VCaP (cell line): ENCODE measurements at regions not wholly inside any gene's neighbourhood (a gene's known extent, or its start where the extent isn't known, plus 50 kb on each side); places are given as distances from the start of the nearest gene placed in this dataset.

ENCODE experiments used
- H3K27ac ChIP-seq: fragments of 450-650 bp; 2 replicates; pipeline ENCODE4 v1.5.1; 2017
- CTCF ChIP-seq: fragments of 450-650 bp; conservative IDR thresholded peaks from 2 replicates; pipeline ENCODE4 v1.5.1; 2017; ENCODE audit warnings: mild to moderate bottlenecking, moderate library complexity

- no peak overlapping the region for H3K27ac ChIP-seq
- TF ChIP-seq CTCF: no peak
These were observed 115.7 kb downstream of the RMI2 start for GRCh38 chr16:11460820-11461594.

GRCh38 chr16:11461595-11461990 is 116.3 kb downstream of the RMI2 start:
- H3K27ac ChIP-seq: no peak overlapping the region
- no peak for TF ChIP-seq CTCF

- TF ChIP-seq CTCF: no peak
- no peak overlapping the region for H3K27ac ChIP-seq
These were observed 116.8 kb downstream of the RMI2 start for GRCh38 chr16:11462036-11462435.

GRCh38 chr16:11462861-11463260 is 117.6 kb downstream of the RMI2 start:
- no peak for TF ChIP-seq CTCF
- H3K27ac ChIP-seq: no peak overlapping the region

- TF ChIP-seq CTCF: no peak
These were observed 119.0 kb downstream of the RMI2 start for GRCh38 chr16:11464241-11464640.

GRCh38 chr16:11465675-11466074 is 120.4 kb downstream of the RMI2 start:
- H3K27ac ChIP-seq: no peak overlapping the region
- TF ChIP-seq CTCF: no peak

More at GRCh38 chr16:11464241-11464640, 119.0 kb downstream of the RMI2 start:
- H3K27ac ChIP-seq: no peak overlapping the region

GRCh38 chr16:11470676-11471415 is 115.9 kb downstream of the LITAF start:
- H3K27ac ChIP-seq: no peak overlapping the region
- TF ChIP-seq CTCF: no peak
